PC-9 (cell line): ENCODE measurements at regions not wholly inside any gene's neighbourhood (a gene's known extent, or its start where the extent isn't known, plus 50 kb on each side); places are given as distances from the start of the nearest gene placed in this dataset.
A peak's percentile ranks its signal among the peaks of the same experiment; 100 is the strongest.

Source experiments
- BruUV-seq: library from RNA; stranded (reverse); fragments of 400-500 nt; replicated peaks from 2 replicates; lab custom pipeline; 2021; lab: Mats Ljungman, UMichigan
- CTCF ChIA-PET: fragments of 300-600 bp; sonication (Branson Sonifier 250); formaldehyde crosslinking; loops from one replicate; lab custom pipeline; 2022; ENCODE audit warnings: antibody characterized with exemption; lab: Charles Lee
- POLR2A ChIA-PET: fragments of 300-600 bp; sonication (Branson Sonifier 250); formaldehyde crosslinking; loops from one replicate; lab custom pipeline; 2022; ENCODE audit warnings: antibody characterized with exemption; ENCODE audit not compliant: unreplicated experiment; lab: Charles Lee
- DNase-seq, 2 experiments: peaks; one replicate each; pipeline versions ENCODE4 v3.0.0 to v3.0.0-alpha.2; 2015 to 2022; ENCODE audit warnings: mixed read lengths in 1 of 2
- H2AFZ ChIP-seq: fragments of 200-600 bp; sonication (generic); 2 replicates; pipeline ENCODE4 v1.8.1; 2017; ENCODE audit warnings: antibody characterized with exemption
- H3F3A ChIP-seq: fragments of 200-600 bp; sonication (generic); 2 replicates; pipeline ENCODE4 v1.8.1; 2017; ENCODE audit warnings: antibody characterized with exemption, mild to moderate bottlenecking, low read depth; ENCODE audit not compliant: insufficient read depth
- H3K27ac ChIP-seq: fragments of 200-600 bp; sonication (generic); 2 replicates; pipeline ENCODE4 v1.6.1; 2016; ENCODE audit warnings: mixed run types
- H3K27me3 ChIP-seq: fragments of 200-600 bp; sonication (generic); 2 replicates; pipeline ENCODE4 v1.6.1; 2016; ENCODE audit warnings: low read depth, mixed run types; ENCODE audit not compliant: insufficient read depth
- H3K36me3 ChIP-seq: fragments of 200-600 bp; sonication (generic); 2 replicates; pipeline ENCODE4 v1.6.1; 2016; ENCODE audit warnings: low read depth, mixed run types
- H3K4me1 ChIP-seq: fragments of 200-600 bp; sonication (generic); replicated peaks from 2 replicates; pipeline ENCODE4 v1.6.1; 2016; ENCODE audit warnings: mixed run types; ENCODE audit not compliant: insufficient read depth
- H3K4me2 ChIP-seq: fragments of 200-600 bp; sonication (generic); 2 replicates; pipeline ENCODE4 v1.6.1; 2017; ENCODE audit warnings: mixed run types
- H3K4me3 ChIP-seq: fragments of 200-600 bp; sonication (generic); 2 replicates; pipeline ENCODE4 v1.6.1; 2016; ENCODE audit warnings: mixed run types
- H3K79me2 ChIP-seq: fragments of 200-600 bp; sonication (generic); 2 replicates; pipeline ENCODE4 v1.6.1; 2017; ENCODE audit warnings: low read depth, mixed run types
- H3K9me2 ChIP-seq: fragments of 200-600 bp; sonication (generic); 2 replicates; pipeline ENCODE4 v1.8.1; 2017; ENCODE audit warnings: mild to moderate bottlenecking; ENCODE audit not compliant: insufficient read depth
- H3K9me3 ChIP-seq: fragments of 200-600 bp; sonication (generic); 2 replicates; pipeline ENCODE4 v1.8.1; 2016; ENCODE audit warnings: low read depth; ENCODE audit not compliant: insufficient read depth
- H4K20me1 ChIP-seq: fragments of 200-600 bp; sonication (generic); 2 replicates; pipeline ENCODE4 v1.8.1; 2017; ENCODE audit not compliant: insufficient read depth
- EZH2 ChIP-seq: fragments of 200-600 bp; sonication (generic); IDR thresholded peaks from 2 replicates; pipeline ENCODE4 v1.8.0; 2017; ENCODE audit warnings: antibody characterized with exemption, low read depth
- intact Hi-C: fragments of 100-400 bp; cut with micrococcal nuclease; formaldehyde crosslinking; loops from one replicate; pipeline ENCODE4 v1.10.0; 2022; ENCODE audit not compliant: unreplicated experiment
- TF ChIP-seq, protein P1 (sequence below): fragments of 200-600 bp; sonication (generic); conservative IDR thresholded peaks from 2 replicates; pipeline ENCODE4 v1.6.1; 2017; ENCODE audit warnings: mixed run types, antibody characterized with exemption, mild to moderate bottlenecking, moderate library complexity

DNA sequence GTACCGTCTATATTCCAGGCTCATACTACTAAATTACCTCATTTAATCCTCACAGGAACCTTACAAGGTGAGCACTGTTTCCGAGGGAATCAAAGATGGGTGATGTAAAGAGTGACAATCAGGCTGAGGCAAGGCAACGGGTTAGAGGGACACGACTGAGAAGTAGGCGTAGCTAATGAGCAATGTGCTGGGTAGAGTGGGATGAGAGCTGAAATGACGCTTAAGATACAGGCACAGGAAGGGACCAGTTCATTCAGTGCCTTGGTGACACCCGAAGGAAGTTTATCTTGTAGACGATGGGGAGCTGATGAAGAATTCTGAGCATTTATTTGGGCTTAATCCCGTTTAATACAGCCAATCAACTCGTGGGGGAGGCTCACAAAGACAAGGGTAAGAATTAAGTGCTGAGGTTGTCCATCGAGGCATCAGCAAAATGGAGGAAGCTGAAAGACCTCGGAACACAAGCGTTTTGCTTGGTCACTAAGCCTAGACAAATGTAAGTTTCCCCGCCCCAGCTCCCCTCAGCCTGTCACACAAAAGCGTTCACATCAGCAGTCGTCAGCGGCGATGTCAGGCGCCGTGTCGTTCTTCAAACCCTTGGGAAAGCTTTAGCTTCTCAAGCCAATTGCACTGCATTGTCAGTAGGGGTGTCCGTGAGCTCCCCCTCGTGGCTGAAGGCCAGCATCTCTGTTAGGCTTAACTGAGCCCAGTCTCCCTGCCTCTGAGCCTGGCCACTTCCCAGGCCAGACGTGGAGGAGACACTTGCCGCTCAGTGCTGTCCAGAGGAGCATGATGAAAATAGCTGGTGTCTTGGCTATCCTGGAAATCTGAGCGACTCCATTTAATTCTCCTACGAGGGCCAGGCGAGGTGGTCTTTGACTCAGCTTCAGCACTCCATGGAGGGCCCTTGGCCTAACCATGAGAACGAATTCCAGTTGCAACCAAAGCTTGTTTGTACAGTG, 288.5 kb upstream of the G2E3 start:
- no peaks in the 10 kb centered on the region for H3K27me3 ChIP-seq
- no peak overlapping the region for H3K27ac ChIP-seq
- no peaks in the 10 kb centered on the region for H3K79me2 ChIP-seq
- no TSS peak for BruUV-seq
- H3K4me3 ChIP-seq, result no peak overlapping the region
- no peaks in the 10 kb centered on the region for H4K20me1 ChIP-seq
- H3K36me3 ChIP-seq, result no peaks in the 10 kb centered on the region
- H3K4me2 ChIP-seq, result no peak overlapping the region
- CTCF ChIA-PET, result interaction anchor here (0.5 to 1.3 kb wide), 11 partner anchors 13 to 721 kb away, joined by 3 to 24 read pairs (median 4); no protein-coding TSS in a partner anchor
- peak; percentile 33 to 65 for DNase-seq
- H3K4me1 ChIP-seq, result no peaks in the 10 kb centered on the region
- H3K9me3 ChIP-seq, result no peaks in the 10 kb centered on the region
- H3F3A ChIP-seq, result no peaks in the 10 kb centered on the region
- TF ChIP-seq, protein P1, sequence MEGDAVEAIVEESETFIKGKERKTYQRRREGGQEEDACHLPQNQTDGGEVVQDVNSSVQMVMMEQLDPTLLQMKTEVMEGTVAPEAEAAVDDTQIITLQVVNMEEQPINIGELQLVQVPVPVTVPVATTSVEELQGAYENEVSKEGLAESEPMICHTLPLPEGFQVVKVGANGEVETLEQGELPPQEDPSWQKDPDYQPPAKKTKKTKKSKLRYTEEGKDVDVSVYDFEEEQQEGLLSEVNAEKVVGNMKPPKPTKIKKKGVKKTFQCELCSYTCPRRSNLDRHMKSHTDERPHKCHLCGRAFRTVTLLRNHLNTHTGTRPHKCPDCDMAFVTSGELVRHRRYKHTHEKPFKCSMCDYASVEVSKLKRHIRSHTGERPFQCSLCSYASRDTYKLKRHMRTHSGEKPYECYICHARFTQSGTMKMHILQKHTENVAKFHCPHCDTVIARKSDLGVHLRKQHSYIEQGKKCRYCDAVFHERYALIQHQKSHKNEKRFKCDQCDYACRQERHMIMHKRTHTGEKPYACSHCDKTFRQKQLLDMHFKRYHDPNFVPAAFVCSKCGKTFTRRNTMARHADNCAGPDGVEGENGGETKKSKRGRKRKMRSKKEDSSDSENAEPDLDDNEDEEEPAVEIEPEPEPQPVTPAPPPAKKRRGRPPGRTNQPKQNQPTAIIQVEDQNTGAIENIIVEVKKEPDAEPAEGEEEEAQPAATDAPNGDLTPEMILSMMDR, result peak; percentile 72
- no peak for TF ChIP-seq EZH2
- H2AFZ ChIP-seq, result no peak overlapping the region
- intact Hi-C loops, result loop anchor here (2.0 to 5.0 kb wide), 4 partner anchors 56 to 1518 kb away; no protein-coding TSS in a partner anchor
- POLR2A ChIA-PET, result no interaction called here
- no peaks in the 10 kb centered on the region for H3K9me2 ChIP-seq

DNA sequence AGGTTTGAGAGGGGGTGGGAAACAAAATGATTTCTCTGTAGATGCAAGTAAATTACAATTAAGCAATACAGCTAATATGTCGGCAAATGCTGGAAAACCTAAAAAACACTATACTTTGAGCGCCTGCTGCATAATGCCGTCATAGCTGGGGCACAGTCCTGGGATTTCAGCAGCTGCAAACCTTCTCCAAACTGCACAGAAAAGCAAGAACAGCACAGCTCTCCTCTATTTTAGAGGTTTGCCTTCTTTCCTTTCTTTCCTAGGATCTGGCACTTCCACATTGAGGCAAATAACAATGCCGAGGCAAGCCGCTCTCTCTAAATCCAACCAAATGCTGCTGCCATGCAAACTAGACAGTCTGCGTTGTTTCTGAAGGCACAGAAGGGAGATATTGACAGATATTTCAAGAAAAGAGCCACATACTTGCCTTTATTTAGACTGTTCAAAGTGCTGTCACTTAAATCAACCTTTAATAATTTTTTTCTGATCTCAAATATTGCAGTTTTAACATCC, 287.1 kb upstream of the G2E3 start:
- no peaks in the 10 kb centered on the region for H4K20me1 ChIP-seq
- no peaks in the 10 kb centered on the region for H3K4me1 ChIP-seq
- no peaks in the 10 kb centered on the region for H3K27me3 ChIP-seq
- H3K27ac ChIP-seq, result no peak overlapping the region
- ChIA-PET CTCF (no interaction called here), POLR2A (interaction anchor here (0.5 kb wide), 1 partner anchor 27 kb away, joined by 3 read pairs; no protein-coding TSS in a partner anchor)
- H3K36me3 ChIP-seq, result no peaks in the 10 kb centered on the region
- no peaks in the 10 kb centered on the region for H3K9me3 ChIP-seq
- no peak overlapping the region for H3K4me3 ChIP-seq
- no peak overlapping the region for H2AFZ ChIP-seq
- H3K9me2 ChIP-seq, result no peaks in the 10 kb centered on the region
- H3F3A ChIP-seq, result no peaks in the 10 kb centered on the region
- no TSS peak for BruUV-seq
- intact Hi-C loops, result loop anchor here (2.0 to 5.0 kb wide), 4 partner anchors 57 to 1520 kb away; no protein-coding TSS in a partner anchor
- TF ChIP-seq, protein P1, result no peak
- no peak for TF ChIP-seq EZH2
- DNase-seq, result no peak
- H3K4me2 ChIP-seq, result no peak overlapping the region
- H3K79me2 ChIP-seq, result no peaks in the 10 kb centered on the region

GRCh38 chr14:30272848-30273832, 285.8 kb upstream of the G2E3 start:
- no peaks in the 10 kb centered on the region for H3F3A ChIP-seq
- CTCF ChIA-PET, result interaction anchor here (1.0 kb wide), 1 partner anchor 46 kb away, joined by 9 read pairs; no protein-coding TSS in a partner anchor
- no peaks in the 10 kb centered on the region for H3K27me3 ChIP-seq
- POLR2A ChIA-PET, result no interaction called here
- no TSS peak for BruUV-seq
- no peak overlapping the region for H2AFZ ChIP-seq
- no peaks in the 10 kb centered on the region for H3K36me3 ChIP-seq
- TF ChIP-seq, protein P1, result no peak
- no peak for TF ChIP-seq EZH2
- H4K20me1 ChIP-seq, result no peaks in the 10 kb centered on the region
- no peak for DNase-seq
- no peak overlapping the region for H3K27ac ChIP-seq
- H3K4me2 ChIP-seq, result no peak overlapping the region
- no peaks in the 10 kb centered on the region for H3K79me2 ChIP-seq
- H3K4me1 ChIP-seq, result no peaks in the 10 kb centered on the region
- H3K9me2 ChIP-seq, result no peaks in the 10 kb centered on the region
- intact Hi-C loops, result loop anchor here (5.0 kb wide), 3 partner anchors 169 to 1521 kb away; no protein-coding TSS in a partner anchor
- H3K4me3 ChIP-seq, result no peak overlapping the region
- no peaks in the 10 kb centered on the region for H3K9me3 ChIP-seq
